Transverse colon (tissue), 4 donors: ENCODE measurements at regions not wholly inside any gene's neighbourhood (a gene's known extent, or its start where the extent isn't known, plus 50 kb on each side); places are given as distances from the start of the nearest gene placed in this dataset.

Source experiments
- CTCF ChIP-seq, 5 experiments: fragments of 200-600 bp in 3 of 5; fragments of 450-650 bp in 2 of 5; sonication (generic) in 3 of 5; IDR thresholded peaks; 1 replicate in 2 of 5; 2 replicates in 3 of 5; pipeline ENCODE4 v1.5.1; 2016 to 2017; ENCODE audit warnings: antibody characterized with exemption in 5 of 5, inconsistent platforms in 3 of 5, mild to moderate bottlenecking in 2 of 5, moderate library complexity in 1 of 5
- EP300 ChIP-seq: sonication (generic); formaldehyde crosslinking; IDR thresholded peaks from one replicate; pipeline ENCODE4 v1.6.1; 2017; ENCODE audit warnings: antibody characterized with exemption, low read depth
- POLR2A ChIP-seq: fragments of 450-650 bp; IDR thresholded peaks from one replicate; pipeline ENCODE4 v1.6.1; 2016; ENCODE audit warnings: antibody characterized with exemption, mild to moderate bottlenecking, moderate library complexity
- POLR2AphosphoS5 ChIP-seq, 3 donors: sonication (generic); formaldehyde crosslinking; IDR thresholded peaks; one replicate each; pipeline ENCODE4 v1.6.1; 2016; ENCODE audit warnings: antibody characterized with exemption in 3 of 3

- TF ChIP-seq EP300: no peak
- no peak for TF ChIP-seq POLR2A
- no peak for TF ChIP-seq CTCF (IDR thresholded peaks at IDR 0.05)
- TF ChIP-seq POLR2AphosphoS5 (IDR thresholded peaks at IDR 0.05): no peak
Measured at GRCh38 chr6:139636391-139636790, 261.9 kb upstream of the CITED2 start.
